Sigmoid colon (tissue), 4 donors: ENCODE measurements at regions not wholly inside any gene's neighbourhood (a gene's known extent, or its start where the extent isn't known, plus 50 kb on each side); places are given as distances from the start of the nearest gene placed in this dataset.

Experiments used
- CTCF ChIP-seq, 4 experiments: fragments of 450-650 bp in 3 of 4; fragments of 200-600 bp in 1 of 4; IDR thresholded peaks; one replicate each; pipeline ENCODE4 v1.5.1; 2016 to 2019; ENCODE audit warnings: antibody characterized with exemption in 4 of 4, mild to moderate bottlenecking in 3 of 4, moderate library complexity in 2 of 4
- EP300 ChIP-seq, 4 donors: sonication (generic); formaldehyde crosslinking; IDR thresholded peaks; one replicate each; pipeline ENCODE4 v1.6.1; 2017; ENCODE audit warnings: antibody characterized with exemption in 4 of 4
- POLR2A ChIP-seq, 2 donors: fragments of 450-650 bp; IDR thresholded peaks; one replicate each; pipeline ENCODE4 v1.6.1; 2016; ENCODE audit warnings: antibody characterized with exemption in 2 of 2, mild to moderate bottlenecking in 2 of 2, moderate library complexity in 2 of 2
- POLR2AphosphoS5 ChIP-seq, 4 donors: sonication (generic); formaldehyde crosslinking; IDR thresholded peaks; one replicate each; pipeline ENCODE4 v1.6.1; 2017; ENCODE audit warnings: antibody characterized with exemption in 4 of 4

- TF ChIP-seq CTCF (IDR thresholded peaks at IDR 0.05) (no peak), POLR2A (IDR thresholded peaks at IDR 0.05) (no peak), POLR2AphosphoS5 (IDR thresholded peaks at IDR 0.05) (no peak), EP300 (IDR thresholded peaks at IDR 0.05) (no peak)
These were observed 349.6 kb upstream of the SLC30A5 start for GRCh38 chr5:68744206-68744605.
